ENCODE measurements at regions not wholly inside any gene's neighbourhood (a gene's known extent, or its start where the extent isn't known, plus 50 kb on each side); places are given as distances from the start of the nearest gene placed in this dataset.

DNA sequence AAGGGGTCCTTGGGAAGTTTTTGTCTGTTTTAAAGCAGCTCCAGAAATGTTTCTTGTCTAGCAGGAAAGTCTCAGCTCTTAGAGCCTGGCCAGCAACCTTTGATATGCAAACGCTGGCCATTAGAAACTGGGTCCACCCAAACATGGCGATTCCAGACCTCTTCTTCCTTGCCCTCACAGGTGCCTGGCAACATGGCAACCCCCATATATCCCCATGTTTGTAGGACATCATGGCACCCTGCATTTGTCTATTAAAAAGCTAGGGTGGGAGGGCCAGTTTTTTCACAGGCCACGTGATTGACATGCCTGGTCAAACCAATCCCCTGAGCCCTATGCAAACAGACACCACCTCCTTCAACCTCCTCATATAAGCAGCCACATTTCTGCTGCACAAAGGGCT lies 848.7 kb upstream of the FOXG1 start:
- intact Hi-C loops (cut with micrococcal nuclease) = no loop called here
- DNase-seq = no peak
- no peak for ATAC-seq

DNA sequence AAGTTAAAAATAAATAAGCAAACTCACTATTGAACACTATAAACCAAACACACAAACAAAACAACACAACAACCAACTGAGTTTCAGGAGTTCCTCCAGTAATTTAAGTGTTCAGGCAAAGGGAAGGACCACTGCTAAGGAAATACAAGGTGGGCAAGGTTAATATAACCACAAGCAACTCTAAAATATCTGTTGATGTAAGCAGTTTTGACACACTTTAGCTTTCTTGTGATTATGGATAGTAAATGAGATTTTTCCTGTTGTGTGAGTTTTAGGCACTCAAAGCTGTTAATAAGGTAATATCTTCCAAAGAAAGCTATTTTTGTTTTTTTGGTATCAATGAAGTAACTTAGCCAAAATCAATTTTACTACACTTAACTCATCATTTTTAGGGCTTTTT lies 839.1 kb upstream of the FOXG1 start:
- DNase-seq = no peak
- no peak for ATAC-seq
- intact Hi-C loops (cut with micrococcal nuclease) = no loop called here

DNA sequence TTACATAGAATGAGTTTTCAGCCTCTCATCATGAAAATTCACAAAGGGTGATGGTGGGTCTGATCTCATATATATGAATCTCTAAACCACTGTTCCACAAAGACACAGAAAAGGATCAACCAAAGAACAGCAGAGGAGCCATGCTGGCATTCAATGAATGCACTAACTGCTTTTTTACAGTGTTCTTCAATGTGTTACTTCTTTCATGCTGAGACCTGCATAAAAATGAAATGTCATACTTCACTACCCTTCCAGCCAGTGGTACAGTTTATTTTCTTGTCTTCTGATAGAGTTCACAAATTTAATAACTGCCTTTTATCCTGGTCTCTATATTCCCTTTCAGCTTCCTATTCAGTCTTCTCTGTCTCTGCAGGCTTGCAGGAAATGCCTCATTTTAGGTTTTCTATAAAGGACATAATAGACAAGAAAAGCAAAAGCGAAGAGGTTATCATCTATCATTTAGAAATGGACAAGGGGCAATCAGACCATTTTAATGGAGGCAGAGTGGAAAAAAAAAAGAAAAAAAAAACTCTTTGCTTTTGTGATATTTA lies 836.7 kb upstream of the FOXG1 start:
- intact Hi-C loops (cut with micrococcal nuclease) = no loop called here
- no peak for DNase-seq
- ATAC-seq = no peak

DNA sequence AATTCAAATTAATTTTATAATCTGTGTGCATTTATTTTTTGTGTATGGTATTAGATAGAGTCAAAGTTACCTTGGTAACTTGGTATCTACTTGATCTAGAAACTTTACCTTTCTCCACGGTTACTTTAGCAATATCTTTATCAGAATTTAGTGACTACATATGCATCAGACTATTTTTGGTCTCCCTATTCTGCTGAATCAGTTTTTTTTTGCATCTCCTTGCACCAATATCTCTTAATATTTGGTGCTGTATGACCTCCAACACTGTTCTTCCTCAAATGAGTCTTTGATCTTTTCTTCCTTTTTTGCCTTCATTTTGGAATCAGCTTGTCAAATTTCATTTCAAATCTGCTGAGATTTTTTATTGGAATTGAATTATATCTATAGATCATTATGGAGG lies 828.2 kb upstream of the FOXG1 start:
- ATAC-seq = no peak
- DNase-seq = no peak
- intact Hi-C loops (cut with micrococcal nuclease) = no loop called here

- no peak for DNase-seq
- no peak for ATAC-seq
- intact Hi-C loops (cut with micrococcal nuclease) = no loop called here
Observed at GRCh38 chr14:27945512-27945911, 821.1 kb upstream of the FOXG1 start.

DNA sequence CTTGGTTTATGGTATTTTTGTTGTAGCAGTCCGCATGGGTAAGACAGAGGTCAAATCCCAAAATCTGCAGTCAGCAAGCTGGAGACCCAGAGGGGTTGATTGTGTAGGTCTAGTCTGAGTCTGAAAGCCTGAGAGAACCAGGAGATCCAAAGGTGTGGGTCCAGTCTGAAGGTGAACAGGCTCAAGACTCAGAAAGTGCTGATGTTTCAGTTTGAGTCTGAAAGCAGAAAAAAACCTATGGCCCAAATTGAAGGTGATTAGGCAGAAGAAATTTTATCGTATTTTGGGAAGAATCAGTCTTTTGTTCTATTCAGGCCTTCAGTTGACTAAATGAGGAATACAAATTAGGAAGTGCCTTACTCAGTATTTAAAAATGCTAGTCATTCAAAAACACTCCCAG lies 807.8 kb upstream of the FOXG1 start:
- DNase-seq (no peak), ATAC-seq (no peak)
- intact Hi-C loops (cut with micrococcal nuclease) = no loop called here

DNA sequence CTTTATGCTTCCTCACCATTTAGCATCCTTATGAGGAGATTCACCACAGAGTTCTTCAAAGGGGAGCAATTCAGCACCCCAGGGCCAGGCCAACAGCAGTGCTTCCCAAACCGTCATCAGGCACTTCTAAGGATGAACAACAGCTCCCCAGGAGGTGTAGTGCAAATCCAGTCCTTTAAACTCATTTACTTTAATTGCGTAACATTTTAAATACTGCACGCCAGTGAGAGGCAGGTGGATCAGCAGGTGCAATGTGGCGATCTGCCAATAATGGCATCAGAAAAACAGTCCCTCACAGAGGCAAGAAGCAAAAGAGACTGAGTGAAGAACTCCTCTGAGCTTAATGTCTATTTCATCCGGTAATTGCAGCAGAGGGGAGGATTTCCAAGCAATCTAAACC lies 770.9 kb upstream of the FOXG1 start:
- ATAC-seq = no peak
- intact Hi-C loops (cut with micrococcal nuclease) = no loop called here

GRCh38 chr14:28001002-28001401 lies 765.6 kb upstream of the FOXG1 start:
- no peak for ATAC-seq
- intact Hi-C loops (cut with micrococcal nuclease) = no loop called here
- DNase-seq = no peak

More for the DNA sequence above, 770.9 kb upstream of the FOXG1 start:
- no peak for DNase-seq

DNA sequence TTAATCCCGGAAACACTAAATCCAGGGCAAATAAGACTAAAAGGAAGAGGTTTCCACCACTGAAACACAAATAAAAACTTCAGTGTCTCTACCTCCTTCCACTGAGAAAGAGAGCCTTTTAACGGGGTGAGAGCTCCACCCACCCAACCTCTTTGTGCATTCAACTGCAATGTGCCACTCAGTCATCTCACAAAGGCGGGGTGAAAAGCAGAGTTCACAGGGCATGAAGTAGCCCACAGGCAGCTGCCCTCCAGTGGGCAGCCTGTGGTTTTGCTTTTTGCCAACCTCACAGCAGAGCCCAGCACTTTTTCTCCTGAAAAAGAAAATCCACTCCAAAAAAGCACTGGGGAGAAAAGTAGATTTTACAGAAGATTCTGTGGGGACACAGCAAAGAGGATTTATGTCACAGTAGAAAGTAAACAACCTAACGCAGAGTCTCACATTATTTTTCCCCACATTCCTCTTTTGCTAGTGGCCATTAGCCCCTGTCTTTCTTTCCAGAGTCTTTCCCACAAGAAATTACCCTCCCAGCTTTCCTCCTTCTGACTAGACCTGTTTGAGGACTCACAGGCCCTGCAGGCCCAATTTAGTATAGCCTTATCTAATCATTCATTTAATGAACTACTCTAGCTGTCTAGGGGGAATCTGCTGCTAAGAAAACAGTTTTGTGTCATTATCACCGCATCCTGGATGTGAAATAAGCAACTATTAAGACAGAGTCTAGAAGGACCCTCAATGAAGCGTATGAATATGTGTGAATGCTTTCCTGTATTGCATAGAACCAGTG lies 753.8 kb upstream of the FOXG1 start:
- no peak for ATAC-seq

GRCh38 chr14:28020112-28020511 lies 746.5 kb upstream of the FOXG1 start:
- DNase-seq (no peak), ATAC-seq (no peak)
- intact Hi-C loops (cut with micrococcal nuclease) = no loop called here

More for the DNA sequence above, 753.8 kb upstream of the FOXG1 start:
- intact Hi-C loops (cut with micrococcal nuclease) = no loop called here
- DNase-seq = no peak

GRCh38 chr14:28023853-28024252 lies 742.7 kb upstream of the FOXG1 start:
- intact Hi-C loops (cut with micrococcal nuclease) = no loop called here
- ATAC-seq = no peak
- DNase-seq = no peak

DNA sequence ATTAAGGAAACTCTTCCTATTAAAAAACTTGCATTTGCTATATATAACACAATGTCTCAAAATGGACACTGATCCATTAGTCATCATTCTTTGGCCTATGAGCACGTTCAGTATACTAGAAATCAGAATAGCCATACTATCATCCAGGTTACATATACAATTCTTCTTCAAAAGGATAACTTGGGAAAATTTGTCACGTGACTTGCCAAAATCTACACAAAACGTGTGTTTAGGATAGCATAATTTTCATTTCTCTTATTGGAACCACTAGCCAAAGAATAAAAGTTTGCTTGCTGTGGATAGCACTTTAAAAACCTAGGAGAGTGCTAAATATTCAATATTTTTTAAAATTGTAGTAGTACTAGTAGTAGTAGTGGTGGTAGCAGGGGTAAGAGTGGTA lies 714.3 kb upstream of the FOXG1 start:
- intact Hi-C loops (cut with micrococcal nuclease) = no loop called here

DNA sequence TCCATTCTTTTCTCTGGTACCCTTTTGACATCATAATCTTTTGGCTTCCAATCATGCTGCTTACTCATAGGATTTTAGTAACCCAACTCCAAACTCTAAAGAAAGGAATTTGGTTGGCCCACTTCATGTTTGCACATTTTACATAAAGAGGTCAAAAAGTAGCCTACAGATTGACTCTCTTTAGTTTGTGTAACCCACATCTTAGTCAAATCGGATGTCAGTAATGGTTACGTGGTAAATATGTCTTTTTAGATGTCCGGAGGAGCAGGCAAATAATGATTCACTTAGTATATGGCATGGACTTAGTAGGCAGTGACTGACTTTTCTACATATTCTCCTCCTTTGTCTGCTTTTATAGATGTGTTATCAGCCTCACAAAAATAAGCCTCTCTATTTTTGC lies 711.6 kb upstream of the FOXG1 start:
- intact Hi-C loops (cut with micrococcal nuclease) = no loop called here
- no peak for DNase-seq
- no peak for ATAC-seq

More for the DNA sequence above, 714.3 kb upstream of the FOXG1 start:
- ATAC-seq (no peak), DNase-seq (no peak)

- intact Hi-C loops (cut with micrococcal nuclease) = no loop called here
- ATAC-seq (no peak), DNase-seq (no peak)
Observed at GRCh38 chr14:28057359-28058296, 709.0 kb upstream of the FOXG1 start.

GRCh38 chr14:28059254-28059653 lies 707.3 kb upstream of the FOXG1 start:
- intact Hi-C loops (cut with micrococcal nuclease) = no loop called here
- ATAC-seq (no peak), DNase-seq (no peak)

- DNase-seq (no peak), ATAC-seq (no peak)
- intact Hi-C loops (cut with micrococcal nuclease) = no loop called here
Observed at GRCh38 chr14:28061006-28061405, 705.6 kb upstream of the FOXG1 start.

GRCh38 chr14:28077021-28077420 lies 689.6 kb upstream of the FOXG1 start:
- ATAC-seq (no peak), DNase-seq (no peak)
- intact Hi-C loops (cut with micrococcal nuclease) = no loop called here

DNA sequence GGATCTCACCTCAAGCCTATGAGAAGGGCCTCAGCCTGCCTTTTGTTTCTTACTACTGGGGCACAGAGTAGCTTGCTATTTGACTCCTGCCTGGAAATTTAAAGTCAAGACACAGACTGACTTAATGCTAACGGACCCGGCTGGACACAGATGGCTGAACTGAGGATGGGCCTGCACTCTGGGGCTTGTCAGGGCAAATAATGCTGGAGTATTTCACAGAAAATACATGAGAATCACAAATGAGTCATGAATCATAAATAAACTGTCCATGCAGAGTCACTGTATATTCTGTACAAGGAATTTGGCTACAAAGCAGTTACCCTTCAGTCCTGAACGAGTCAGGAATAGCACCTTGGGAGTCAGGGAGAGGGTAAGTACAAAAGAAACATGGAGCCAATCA lies 683.2 kb upstream of the FOXG1 start:
- DNase-seq (no peak), ATAC-seq (no peak)
- intact Hi-C loops (cut with micrococcal nuclease) = no loop called here

DNA sequence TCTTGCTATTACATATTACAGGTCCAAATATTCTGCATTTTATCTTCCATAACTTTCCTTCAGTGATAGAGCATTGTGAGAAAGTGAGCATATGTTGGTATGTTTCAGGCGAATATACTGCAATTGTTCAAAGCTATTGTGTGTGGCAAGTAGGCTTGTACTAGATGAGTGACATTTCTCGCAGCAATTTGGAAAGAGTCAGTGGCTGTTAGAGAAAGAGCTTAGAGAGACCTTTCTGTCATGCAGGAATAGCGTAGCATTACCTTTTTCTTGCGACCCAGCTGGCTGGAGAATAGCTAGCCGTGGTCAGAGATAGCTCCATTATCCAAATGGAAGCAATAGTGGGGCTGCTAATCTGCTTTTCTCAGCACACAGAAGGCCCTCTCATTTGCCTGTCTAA lies 678.5 kb upstream of the FOXG1 start:
- ATAC-seq (no peak), DNase-seq (no peak)
- intact Hi-C loops (cut with micrococcal nuclease) = no loop called here

- no peak for ATAC-seq
- no peak for DNase-seq
- intact Hi-C loops (cut with micrococcal nuclease) = no loop called here
Observed at GRCh38 chr14:28097585-28097984, 669.0 kb upstream of the FOXG1 start.
